ENCODE measurements at regions not wholly inside any gene's neighbourhood (a gene's known extent, or its start where the extent isn't known, plus 50 kb on each side); places are given as distances from the start of the nearest gene placed in this dataset.

GRCh38 chr1:73106931-73107330, 824.6 kb upstream of the NEGR1 start:
- TF ChIP-seq CTCF (IDR thresholded peaks at IDR 0.05; ENCODE audit: partially characterized antibody, unreplicated experiment): no peak
- no peak overlapping the region for H3K4me3 Mint-ChIP-seq (ENCODE audit: unreplicated experiment)

DNA sequence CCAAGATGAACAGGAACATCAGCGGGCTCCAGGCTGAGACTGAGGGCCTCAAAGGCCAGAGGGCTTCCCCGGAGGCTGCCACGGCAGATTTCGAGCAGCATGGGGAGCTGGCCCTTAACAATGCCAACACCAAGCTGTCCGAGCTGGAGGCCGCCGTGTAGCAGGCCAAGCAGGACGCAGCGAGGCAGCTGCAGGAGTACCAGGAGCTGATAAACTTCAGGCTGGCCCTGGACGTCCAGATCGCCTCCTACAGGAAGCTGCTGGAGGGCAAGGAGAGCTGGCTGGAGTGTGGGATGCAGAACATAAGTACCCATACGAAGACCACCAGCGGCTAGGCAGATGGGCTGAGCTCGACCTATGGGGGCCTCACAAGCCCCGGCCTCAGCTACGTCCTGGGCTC, 823.4 kb upstream of the NEGR1 start:
- H3K27me3 Mint-ChIP-seq (ENCODE audit: unreplicated experiment): no peaks in the 10 kb centered on the region
- peaks cover 9% of the 10 kb centered on the region for H3K9me3 Mint-ChIP-seq (ENCODE audit: unreplicated experiment)
- no peaks in the 10 kb centered on the region for H3K4me1 Mint-ChIP-seq (ENCODE audit: low read depth, unreplicated experiment)
- no peak for TF ChIP-seq CTCF (IDR thresholded peaks at IDR 0.05; ENCODE audit: partially characterized antibody, unreplicated experiment)
- H3K4me3 Mint-ChIP-seq (ENCODE audit: unreplicated experiment): no peak overlapping the region
- no peak overlapping the region for H3K27ac Mint-ChIP-seq (ENCODE audit: unreplicated experiment)
- no peak for DNase-seq
- peaks cover 18% of the 10 kb centered on the region for H3K36me3 Mint-ChIP-seq (ENCODE audit: unreplicated experiment)

More at GRCh38 chr1:73106931-73107330, 824.6 kb upstream of the NEGR1 start:
- DNase-seq: no peak
- Mint-ChIP-seq H3K9me3 (ENCODE audit: unreplicated experiment) (peaks cover 9% of the 10 kb centered on the region), H3K4me1 (ENCODE audit: low read depth, unreplicated experiment) (no peaks in the 10 kb centered on the region), H3K27me3 (ENCODE audit: unreplicated experiment) (no peaks in the 10 kb centered on the region), H3K27ac (ENCODE audit: unreplicated experiment) (no peak overlapping the region), H3K36me3 (ENCODE audit: unreplicated experiment) (peaks cover 14% of the 10 kb centered on the region)

DNA sequence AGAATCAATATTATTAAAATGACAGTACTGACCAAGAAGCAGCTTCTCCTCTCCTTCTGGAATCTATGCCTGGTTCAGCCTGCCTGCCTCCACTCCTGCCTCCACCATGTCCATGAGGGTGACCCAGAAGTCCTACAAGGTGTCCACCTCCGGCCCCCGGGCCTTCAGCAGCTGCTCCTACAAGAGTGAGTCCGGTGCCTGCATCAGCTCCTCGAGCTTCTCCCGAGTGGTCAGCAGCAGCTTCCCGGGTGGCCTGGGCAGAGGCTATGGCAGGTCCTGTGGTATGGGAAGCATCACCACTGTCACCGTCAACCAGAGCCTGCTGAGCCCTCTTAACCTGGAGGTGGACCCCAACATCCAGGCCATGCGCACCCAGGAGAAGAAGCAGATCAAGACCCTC, 822.4 kb upstream of the NEGR1 start:
- Mint-ChIP-seq H3K36me3 (ENCODE audit: unreplicated experiment) (peaks cover 18% of the 10 kb centered on the region), H3K4me1 (ENCODE audit: low read depth, unreplicated experiment) (no peaks in the 10 kb centered on the region), H3K9me3 (ENCODE audit: unreplicated experiment) (peaks cover 9% of the 10 kb centered on the region), H3K4me3 (ENCODE audit: unreplicated experiment) (no peak overlapping the region), H3K27ac (ENCODE audit: unreplicated experiment) (no peak overlapping the region), H3K27me3 (ENCODE audit: unreplicated experiment) (no peaks in the 10 kb centered on the region)
- no peak for TF ChIP-seq CTCF (IDR thresholded peaks at IDR 0.05; ENCODE audit: partially characterized antibody, unreplicated experiment)
- DNase-seq: no peak

DNA sequence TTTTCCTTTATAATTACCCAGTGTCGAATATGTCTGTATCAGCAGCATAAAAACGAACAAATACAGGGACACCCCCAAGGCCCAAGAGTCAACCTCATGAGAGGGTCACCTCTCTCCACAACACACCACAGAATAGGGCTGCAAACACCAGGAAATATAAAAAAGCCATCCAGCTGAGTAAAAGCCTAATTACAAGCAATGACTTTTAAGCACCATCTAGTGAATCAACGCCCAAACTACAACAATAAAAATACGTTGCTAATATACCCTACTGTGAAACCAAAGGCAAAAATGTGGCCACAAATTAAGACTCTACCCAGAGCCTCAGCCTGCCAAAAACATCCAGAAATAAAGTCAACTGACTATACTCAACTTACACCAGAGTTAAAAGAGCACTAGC, 817.9 kb upstream of the NEGR1 start:
- Mint-ChIP-seq H3K9me3 (ENCODE audit: unreplicated experiment) (peaks cover 5% of the 10 kb centered on the region), H3K4me1 (ENCODE audit: low read depth, unreplicated experiment) (peaks cover 9% of the 10 kb centered on the region), H3K27ac (ENCODE audit: unreplicated experiment) (no peak overlapping the region), H3K4me3 (ENCODE audit: unreplicated experiment) (no peak overlapping the region), H3K27me3 (ENCODE audit: unreplicated experiment) (no peaks in the 10 kb centered on the region), H3K36me3 (ENCODE audit: unreplicated experiment) (peaks cover 15% of the 10 kb centered on the region)
- no peak for DNase-seq
- TF ChIP-seq CTCF (IDR thresholded peaks at IDR 0.05; ENCODE audit: partially characterized antibody, unreplicated experiment): no peak

DNA sequence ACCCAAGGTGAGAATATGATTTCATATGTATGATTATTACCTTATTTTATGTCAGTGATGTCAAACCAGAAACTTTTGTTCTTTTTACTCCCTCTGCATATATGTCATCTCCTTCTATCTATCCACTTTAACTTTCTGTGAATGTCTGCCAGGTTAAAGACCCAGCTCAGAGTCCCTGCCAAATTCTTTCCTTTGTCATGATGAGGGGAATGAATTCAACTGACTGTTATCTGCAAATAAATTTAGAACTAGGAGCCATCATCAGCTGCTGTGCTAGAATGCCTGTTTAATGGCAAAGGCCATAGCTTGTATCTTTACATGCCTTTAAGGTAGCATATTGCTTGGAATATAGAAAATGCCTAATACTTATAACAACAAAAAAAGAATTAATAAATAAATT, 815.6 kb upstream of the NEGR1 start:
- DNase-seq: no peak
- H3K27me3 Mint-ChIP-seq (ENCODE audit: unreplicated experiment): no peaks in the 10 kb centered on the region
- peaks cover 4% of the 10 kb centered on the region for H3K36me3 Mint-ChIP-seq (ENCODE audit: unreplicated experiment)
- H3K9me3 Mint-ChIP-seq (ENCODE audit: unreplicated experiment): no peaks in the 10 kb centered on the region
- no peak overlapping the region for H3K4me3 Mint-ChIP-seq (ENCODE audit: unreplicated experiment)
- no peak for TF ChIP-seq CTCF (IDR thresholded peaks at IDR 0.05; ENCODE audit: partially characterized antibody, unreplicated experiment)
- H3K27ac Mint-ChIP-seq (ENCODE audit: unreplicated experiment): no peak overlapping the region
- peaks cover 11% of the 10 kb centered on the region for H3K4me1 Mint-ChIP-seq (ENCODE audit: low read depth, unreplicated experiment)

Data from glutamatergic neuron (in vitro differentiated cells).